ENCODE measurements at regions not wholly inside any gene's neighbourhood (a gene's known extent, or its start where the extent isn't known, plus 50 kb on each side); places are given as distances from the start of the nearest gene placed in this dataset.
A peak's percentile ranks its signal among the peaks of the same experiment; 100 is the strongest.

DNA sequence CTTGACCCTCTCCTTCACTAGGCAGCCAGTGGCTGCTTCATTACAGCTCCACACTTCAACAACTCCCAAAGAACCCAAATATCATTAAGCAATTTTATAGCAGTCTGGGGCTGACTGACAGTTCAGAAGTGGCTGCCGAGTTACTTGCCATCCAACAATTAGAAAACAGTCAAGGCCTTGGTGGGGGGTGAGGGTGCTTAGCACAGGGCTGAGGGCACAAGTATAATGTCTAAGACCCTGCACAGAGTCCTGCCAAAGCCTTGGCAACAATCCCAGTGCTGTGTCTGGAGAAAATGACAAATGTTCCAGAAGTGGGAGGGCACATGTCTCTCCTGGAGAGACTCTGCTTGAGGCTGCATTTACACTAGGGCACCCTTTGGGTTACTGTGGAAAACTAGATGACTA is 71.1 kb downstream of the CXCL12 start:
- intact Hi-C loops (cut with DNase I; ENCODE audit: low total_unique reads), result loop anchor here (10.0 kb wide), 1 partner anchor 629 kb away; no protein-coding TSS in a partner anchor
- H3K4me3 ChIP-seq (ENCODE audit: low read depth, poor library complexity, severe bottlenecking), result no peak overlapping the region
- TF ChIP-seq, protein P1, sequence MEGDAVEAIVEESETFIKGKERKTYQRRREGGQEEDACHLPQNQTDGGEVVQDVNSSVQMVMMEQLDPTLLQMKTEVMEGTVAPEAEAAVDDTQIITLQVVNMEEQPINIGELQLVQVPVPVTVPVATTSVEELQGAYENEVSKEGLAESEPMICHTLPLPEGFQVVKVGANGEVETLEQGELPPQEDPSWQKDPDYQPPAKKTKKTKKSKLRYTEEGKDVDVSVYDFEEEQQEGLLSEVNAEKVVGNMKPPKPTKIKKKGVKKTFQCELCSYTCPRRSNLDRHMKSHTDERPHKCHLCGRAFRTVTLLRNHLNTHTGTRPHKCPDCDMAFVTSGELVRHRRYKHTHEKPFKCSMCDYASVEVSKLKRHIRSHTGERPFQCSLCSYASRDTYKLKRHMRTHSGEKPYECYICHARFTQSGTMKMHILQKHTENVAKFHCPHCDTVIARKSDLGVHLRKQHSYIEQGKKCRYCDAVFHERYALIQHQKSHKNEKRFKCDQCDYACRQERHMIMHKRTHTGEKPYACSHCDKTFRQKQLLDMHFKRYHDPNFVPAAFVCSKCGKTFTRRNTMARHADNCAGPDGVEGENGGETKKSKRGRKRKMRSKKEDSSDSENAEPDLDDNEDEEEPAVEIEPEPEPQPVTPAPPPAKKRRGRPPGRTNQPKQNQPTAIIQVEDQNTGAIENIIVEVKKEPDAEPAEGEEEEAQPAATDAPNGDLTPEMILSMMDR (IDR thresholded peaks at IDR 0.05), result no peak
- TF ChIP-seq POLR2A (IDR thresholded peaks at IDR 0.05), result no peak
- WGBS, 2 donors, result 85 to 94% methylated on average over 1 of the region's 1 CpG
- no peak for DNase-seq (ENCODE audit: low spot score in 2 of 2)

DNA sequence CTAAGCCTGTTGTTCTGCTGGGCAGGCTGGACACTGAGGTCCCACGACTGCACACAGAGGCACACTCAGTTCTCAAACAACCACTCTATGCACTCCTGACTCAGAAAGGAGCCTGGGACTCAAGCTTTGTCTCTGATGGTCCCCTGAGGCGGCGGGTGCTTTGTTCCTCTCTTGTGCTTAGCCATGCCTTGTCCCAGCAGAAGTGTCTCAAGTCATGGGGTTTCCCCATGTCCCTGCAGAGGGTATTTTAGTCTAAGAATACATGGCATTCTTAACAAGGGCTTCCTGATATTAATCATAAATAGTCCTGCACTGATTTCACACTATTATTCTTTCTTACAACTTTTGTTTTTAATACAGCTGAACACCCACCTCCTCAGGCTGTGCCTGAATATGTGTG is 72.5 kb downstream of the CXCL12 start:
- no peak overlapping the region for H3K4me3 ChIP-seq (ENCODE audit: low read depth, poor library complexity, severe bottlenecking)
- intact Hi-C loops (cut with DNase I; ENCODE audit: low total_unique reads), result loop anchor here (10.0 kb wide), 1 partner anchor 628 kb away; no protein-coding TSS in a partner anchor
- TF ChIP-seq POLR2A (IDR thresholded peaks at IDR 0.05), result no peak
- TF ChIP-seq, protein P1 (IDR thresholded peaks at IDR 0.05), result no peak
- WGBS, 2 donors, result 78 to 79% methylated on average over 3 of the region's 3 CpGs
- DNase-seq (ENCODE audit: low spot score in 2 of 2), result no peak

DNA sequence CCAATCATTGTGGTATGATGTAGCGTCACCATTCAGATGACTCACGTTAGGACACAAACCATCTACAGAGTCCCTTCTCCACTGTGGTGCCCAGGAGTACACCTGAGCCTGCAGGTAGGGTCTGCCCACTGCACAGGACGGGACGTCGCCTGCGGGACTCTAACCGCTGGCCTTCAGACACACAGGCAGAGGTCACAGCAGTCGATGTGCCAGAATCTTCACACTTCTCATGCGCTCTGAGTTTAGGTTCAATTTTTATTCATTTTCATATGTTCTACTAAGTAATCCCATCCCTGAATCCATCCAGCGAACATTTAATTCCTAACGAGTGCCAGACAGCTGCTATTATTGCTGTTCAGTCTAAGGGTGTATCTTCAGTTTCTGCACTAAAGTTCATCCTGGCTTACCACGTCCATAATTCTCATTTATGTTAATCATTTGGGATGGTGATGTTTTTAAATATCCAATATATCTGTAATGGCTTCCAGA is 73.3 kb downstream of the CXCL12 start:
- no peak for DNase-seq (ENCODE audit: low spot score in 2 of 2)
- no peak overlapping the region for H3K4me3 ChIP-seq (ENCODE audit: low read depth, poor library complexity, severe bottlenecking)
- intact Hi-C loops (cut with DNase I; ENCODE audit: low total_unique reads), result loop anchor here (10.0 kb wide), 1 partner anchor 627 kb away; no protein-coding TSS in a partner anchor
- TF ChIP-seq, protein P1 (IDR thresholded peaks at IDR 0.05), result no peak
- TF ChIP-seq POLR2A (IDR thresholded peaks at IDR 0.05), result no peak
- 60 to 70% methylated on average over 10 to 12 of the region's 12 CpGs for WGBS, 2 donors

DNA sequence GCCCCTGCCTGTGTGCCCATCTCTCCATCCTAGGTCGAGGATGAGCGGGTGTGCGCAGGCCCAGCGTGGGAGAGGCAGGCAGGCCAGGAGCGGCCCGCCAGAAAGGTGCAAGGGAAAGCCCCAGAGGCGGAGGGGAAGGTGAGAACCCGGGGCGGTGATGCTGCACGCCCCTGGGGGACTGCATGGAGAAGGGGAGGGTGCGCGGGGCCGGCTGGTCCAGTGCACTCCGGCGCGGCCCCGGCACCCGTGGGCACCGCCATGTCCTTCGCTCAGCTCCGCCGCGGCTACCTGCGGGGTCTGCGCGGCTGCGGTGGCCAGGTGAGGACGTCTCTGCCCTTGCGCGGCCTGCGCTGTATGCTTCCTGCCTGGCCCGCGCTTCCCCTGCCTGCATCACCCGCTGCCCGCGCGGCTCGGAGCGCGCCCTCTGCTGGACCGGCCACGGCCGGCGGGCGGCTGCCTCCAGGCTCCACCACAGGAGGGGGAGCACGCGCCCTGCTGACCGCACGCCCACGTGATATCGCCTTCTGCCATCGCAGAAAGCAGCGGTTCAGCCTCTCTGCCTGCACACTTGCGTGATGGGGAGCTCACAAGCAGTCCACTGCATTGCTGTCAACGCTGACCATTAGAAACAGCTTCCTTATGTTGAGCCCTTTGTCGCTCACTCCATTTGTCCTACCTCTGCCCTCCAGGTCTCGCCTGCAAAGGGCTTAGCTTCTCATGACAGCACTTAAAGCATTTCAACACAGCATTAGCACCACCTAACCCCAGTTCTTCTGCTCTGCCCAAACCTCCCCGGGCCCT is 73.9 kb downstream of the CXCL12 start:
- TF ChIP-seq, protein P1 (IDR thresholded peaks at IDR 0.05), result peak in 1 of 3 donors; percentile 49
- no peak for TF ChIP-seq POLR2A (IDR thresholded peaks at IDR 0.05)
- intact Hi-C loops (cut with DNase I; ENCODE audit: low total_unique reads), result loop anchor here (10.0 kb wide), 1 partner anchor 626 kb away; no protein-coding TSS in a partner anchor
- DNase-seq (ENCODE audit: low spot score in 2 of 2), result peak; percentile 69 to 96
- no peak overlapping the region for H3K4me3 ChIP-seq (ENCODE audit: low read depth, poor library complexity, severe bottlenecking)
- 21 to 26% methylated on average over 39 to 45 of the region's 58 CpGs for WGBS, 2 donors

DNA sequence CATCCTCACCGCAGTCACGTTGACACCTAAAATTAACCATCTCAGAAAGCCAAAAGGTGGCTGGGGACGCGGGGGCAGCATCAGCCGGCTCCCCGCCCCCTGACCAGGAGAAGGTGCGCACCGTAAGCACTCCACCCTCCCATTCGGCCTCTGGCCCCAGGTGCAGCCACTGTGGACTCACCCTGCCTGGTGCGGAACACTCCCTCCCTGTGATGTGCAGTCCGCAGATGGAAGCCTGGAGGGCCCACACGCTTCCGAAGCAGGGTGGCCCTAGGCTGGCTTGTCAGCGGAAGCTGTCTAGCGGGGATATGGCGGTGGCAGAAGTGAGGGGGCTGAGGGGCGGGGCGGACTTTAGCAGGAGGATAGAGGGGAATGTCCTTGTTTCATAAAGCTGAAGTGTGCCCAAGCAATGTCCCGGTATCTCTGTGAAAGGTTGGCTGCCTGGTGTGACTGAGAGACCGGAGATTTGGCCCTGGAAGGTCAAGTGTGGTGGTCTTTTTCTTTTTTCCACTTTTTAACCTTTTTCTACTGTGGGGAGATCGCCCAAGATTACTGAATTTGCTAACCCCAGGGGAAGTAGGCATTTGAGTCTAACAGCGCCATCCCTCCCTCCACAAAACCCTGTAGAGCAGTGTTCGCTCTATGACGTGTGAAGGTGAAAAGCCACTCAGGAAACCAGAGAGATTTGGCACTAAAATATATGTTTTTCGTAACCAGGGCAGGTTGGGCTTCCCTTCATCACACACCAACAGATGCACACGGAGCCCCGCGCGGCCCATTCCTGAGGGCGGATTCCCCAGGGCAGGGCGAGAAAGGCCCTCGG is 74.7 kb downstream of the CXCL12 start:
- no peak for DNase-seq (ENCODE audit: low spot score in 2 of 2)
- 89 to 92% methylated on average over 32 of the region's 32 CpGs for WGBS, 2 donors
- intact Hi-C loops (cut with DNase I; ENCODE audit: low total_unique reads), result loop anchor here (10.0 kb wide), 1 partner anchor 625 kb away; no protein-coding TSS in a partner anchor

More for the DNA sequence above, 74.7 kb downstream of the CXCL12 start:
- TF ChIP-seq POLR2A (IDR thresholded peaks at IDR 0.05), result no peak
- TF ChIP-seq, protein P1 (IDR thresholded peaks at IDR 0.05), result no peak
- no peak overlapping the region for H3K4me3 ChIP-seq (ENCODE audit: low read depth, poor library complexity, severe bottlenecking)
